ENCODE measurements at regions not wholly inside any gene's neighbourhood (a gene's known extent, or its start where the extent isn't known, plus 50 kb on each side); places are given as distances from the start of the nearest gene placed in this dataset.

- Histone ChIP-seq H2AFZ (ENCODE audit: control insufficient read depth, low read length) (no peak overlapping the region), H3K27me3 (ENCODE audit: control insufficient read depth, extremely low read depth, insufficient read depth, low read length) (no peaks in the 10 kb centered on the region), H3K79me2 (ENCODE audit: control insufficient read depth, insufficient read depth, low read length) (no peaks in the 10 kb centered on the region), H3K4me1 (ENCODE audit: control insufficient read depth, extremely low read depth, insufficient read depth, low read length) (no peaks in the 10 kb centered on the region), H3K4me2 (ENCODE audit: control insufficient read depth, extremely low read depth, insufficient read depth, low read depth, low read length) (no peak overlapping the region), H3K36me3 (ENCODE audit: control insufficient read depth in 2 of 2, extremely low read depth in 1 of 2, insufficient read depth in 2 of 2, low read length in 2 of 2) (no peaks in the 10 kb centered on the region), H3K4me3 (ENCODE audit: control insufficient read depth in 2 of 3, extremely low read depth in 1 of 3, insufficient read depth in 2 of 3, low read depth in 1 of 3, low read length in 3 of 3) (no peak overlapping the region), H3K9ac (ENCODE audit: control insufficient read depth, extremely low read depth, insufficient read depth, low read length) (no peak overlapping the region), H3K27ac (ENCODE audit: control insufficient read depth, insufficient read depth, low read length) (no peak overlapping the region), H4K20me1 (ENCODE audit: control insufficient read depth, extremely low read depth, insufficient read depth, low read length) (no peaks in the 10 kb centered on the region), H3K9me1 (ENCODE audit: control insufficient read depth, extremely low read depth, insufficient read depth, low read length) (no peaks in the 10 kb centered on the region), H3K9me3 (ENCODE audit: control insufficient read depth, low read depth, low read length) (no peaks in the 10 kb centered on the region)
- no peak for TF ChIP-seq EZH2 (IDR thresholded peaks at IDR 0.05; ENCODE audit: low read length)
- TF ChIP-seq, protein P1, sequence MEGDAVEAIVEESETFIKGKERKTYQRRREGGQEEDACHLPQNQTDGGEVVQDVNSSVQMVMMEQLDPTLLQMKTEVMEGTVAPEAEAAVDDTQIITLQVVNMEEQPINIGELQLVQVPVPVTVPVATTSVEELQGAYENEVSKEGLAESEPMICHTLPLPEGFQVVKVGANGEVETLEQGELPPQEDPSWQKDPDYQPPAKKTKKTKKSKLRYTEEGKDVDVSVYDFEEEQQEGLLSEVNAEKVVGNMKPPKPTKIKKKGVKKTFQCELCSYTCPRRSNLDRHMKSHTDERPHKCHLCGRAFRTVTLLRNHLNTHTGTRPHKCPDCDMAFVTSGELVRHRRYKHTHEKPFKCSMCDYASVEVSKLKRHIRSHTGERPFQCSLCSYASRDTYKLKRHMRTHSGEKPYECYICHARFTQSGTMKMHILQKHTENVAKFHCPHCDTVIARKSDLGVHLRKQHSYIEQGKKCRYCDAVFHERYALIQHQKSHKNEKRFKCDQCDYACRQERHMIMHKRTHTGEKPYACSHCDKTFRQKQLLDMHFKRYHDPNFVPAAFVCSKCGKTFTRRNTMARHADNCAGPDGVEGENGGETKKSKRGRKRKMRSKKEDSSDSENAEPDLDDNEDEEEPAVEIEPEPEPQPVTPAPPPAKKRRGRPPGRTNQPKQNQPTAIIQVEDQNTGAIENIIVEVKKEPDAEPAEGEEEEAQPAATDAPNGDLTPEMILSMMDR (optimal IDR thresholded peaks at IDR 0.05 in 1 of 3, IDR thresholded peaks at IDR 0.05 in 1 of 3, conservative IDR thresholded peaks at IDR 0.05 in 1 of 3; ENCODE audit: extremely low read depth in 1 of 3, insufficient read depth in 2 of 3, low read length in 3 of 3): peak in 2 of 3 experiments; percentile 68 to 72
- FAIRE-seq (no peak), DNase-seq (ENCODE audit: low read depth, low spot score) (no peak)
- dilution Hi-C loops (cut with MboI; ENCODE audit: extremely low pct_ligation_motif_present, low sequenced_read_pairs): no loop called here
Measured at GRCh38 chr3:137110392-137110996, 152.7 kb downstream of the IL20RB start.

- H3K79me2 ChIP-seq (ENCODE audit: control insufficient read depth, insufficient read depth, low read length): no peaks in the 10 kb centered on the region
- H3K4me2 ChIP-seq (ENCODE audit: control insufficient read depth, extremely low read depth, insufficient read depth, low read depth, low read length): no peak overlapping the region
- no peak overlapping the region for H3K9ac ChIP-seq (ENCODE audit: control insufficient read depth, extremely low read depth, insufficient read depth, low read length)
- no peak overlapping the region for H2AFZ ChIP-seq (ENCODE audit: control insufficient read depth, low read length)
- no peaks in the 10 kb centered on the region for H3K27me3 ChIP-seq (ENCODE audit: control insufficient read depth, extremely low read depth, insufficient read depth, low read length)
- DNase-seq (ENCODE audit: low read depth, low spot score) (no peak), FAIRE-seq (no peak)
- no peaks in the 10 kb centered on the region for H3K9me3 ChIP-seq (ENCODE audit: control insufficient read depth, low read depth, low read length)
- no peak overlapping the region for H3K27ac ChIP-seq (ENCODE audit: control insufficient read depth, insufficient read depth, low read length)
- H3K9me1 ChIP-seq (ENCODE audit: control insufficient read depth, extremely low read depth, insufficient read depth, low read length): no peaks in the 10 kb centered on the region
- no peak overlapping the region for H3K4me3 ChIP-seq (ENCODE audit: control insufficient read depth in 2 of 3, extremely low read depth in 1 of 3, insufficient read depth in 2 of 3, low read depth in 1 of 3, low read length in 3 of 3)
- H3K4me1 ChIP-seq (ENCODE audit: control insufficient read depth, extremely low read depth, insufficient read depth, low read length): no peaks in the 10 kb centered on the region
- TF ChIP-seq, protein P1 (optimal IDR thresholded peaks at IDR 0.05 in 1 of 3, IDR thresholded peaks at IDR 0.05 in 1 of 3, conservative IDR thresholded peaks at IDR 0.05 in 1 of 3; ENCODE audit: extremely low read depth in 1 of 3, insufficient read depth in 2 of 3, low read length in 3 of 3): no peak
- no peak for TF ChIP-seq EZH2 (IDR thresholded peaks at IDR 0.05; ENCODE audit: low read length)
- H3K36me3 ChIP-seq (ENCODE audit: control insufficient read depth in 2 of 2, extremely low read depth in 1 of 2, insufficient read depth in 2 of 2, low read length in 2 of 2): no peaks in the 10 kb centered on the region
- dilution Hi-C loops (cut with MboI; ENCODE audit: extremely low pct_ligation_motif_present, low sequenced_read_pairs): no loop called here
- H4K20me1 ChIP-seq (ENCODE audit: control insufficient read depth, extremely low read depth, insufficient read depth, low read length): no peaks in the 10 kb centered on the region
Measured at GRCh38 chr3:137111497-137111896, 153.7 kb downstream of the IL20RB start.
